ENCODE measurements at regions not wholly inside any gene's neighbourhood (a gene's known extent, or its start where the extent isn't known, plus 50 kb on each side); places are given as distances from the start of the nearest gene placed in this dataset.
"Not testable (repeated sequence)": the region's sequence is repeated elsewhere in the genome, so short reads cannot be mapped to it uniquely, and the experiment has no call there.

GRCh38 chr2:111668741-111669140, 215.3 kb downstream of the ANAPC1 start:
- H3K9me3 ChIP-seq, result no peaks in the 10 kb centered on the region
- TF ChIP-seq CTCF (IDR thresholded peaks at IDR 0.05) (no peak), POLR2A (IDR thresholded peaks at IDR 0.05) (no peak)
- DNase-seq, result no peak
- H3K36me3 ChIP-seq (ENCODE audit: low read depth, missing control alignments), result no peaks in the 10 kb centered on the region
- no peak overlapping the region for H3K27ac ChIP-seq
- intact Hi-C loops (cut with DNase I; ENCODE audit: low total_unique reads), result no loop called here
- 93 to 98% methylated on average over 5 of the region's 5 CpGs for WGBS, 2 donors
- H3K4me3 ChIP-seq, result no peak overlapping the region
- no peaks in the 10 kb centered on the region for H3K27me3 ChIP-seq
- H3K4me1 ChIP-seq, result no peaks in the 10 kb centered on the region

GRCh38 chr2:111669928-111670695, 213.9 kb downstream of the ANAPC1 start:
- no peak for DNase-seq
- Histone ChIP-seq H3K9me3 (no peaks in the 10 kb centered on the region), H3K36me3 (ENCODE audit: low read depth, missing control alignments) (no peaks in the 10 kb centered on the region), H3K4me1 (no peaks in the 10 kb centered on the region), H3K27me3 (no peaks in the 10 kb centered on the region), H3K27ac (no peak overlapping the region), H3K4me3 (no peak overlapping the region)
- WGBS, 2 donors, result 93 to 94% methylated on average over 11 of the region's 11 CpGs
- no peak for TF ChIP-seq POLR2A (IDR thresholded peaks at IDR 0.05)
- no peak for TF ChIP-seq CTCF (IDR thresholded peaks at IDR 0.05)
- intact Hi-C loops (cut with DNase I; ENCODE audit: low total_unique reads), result no loop called here

- Histone ChIP-seq H3K4me3 (no peak overlapping the region), H3K27ac (no peak overlapping the region), H3K9me3 (no peaks in the 10 kb centered on the region), H3K27me3 (no peaks in the 10 kb centered on the region), H3K36me3 (ENCODE audit: low read depth, missing control alignments) (no peaks in the 10 kb centered on the region), H3K4me1 (no peaks in the 10 kb centered on the region)
- WGBS, 2 donors, result 91 to 92% methylated on average over 6 of the region's 6 CpGs
- DNase-seq, result no peak
- no peak for TF ChIP-seq CTCF (IDR thresholded peaks at IDR 0.05)
- no peak for TF ChIP-seq POLR2A (IDR thresholded peaks at IDR 0.05)
- intact Hi-C loops (cut with DNase I; ENCODE audit: low total_unique reads), result no loop called here
Measured at GRCh38 chr2:111670776-111671175, 213.2 kb downstream of the ANAPC1 start.

GRCh38 chr2:111671426-111672150, 212.4 kb downstream of the ANAPC1 start:
- WGBS, 2 donors, result 84 to 85% methylated on average over 14 to 15 of the region's 15 CpGs
- no peak overlapping the region for H3K4me3 ChIP-seq
- DNase-seq, result no peak
- no peak overlapping the region for H3K27ac ChIP-seq
- no peaks in the 10 kb centered on the region for H3K36me3 ChIP-seq (ENCODE audit: low read depth, missing control alignments)
- H3K4me1 ChIP-seq, result no peaks in the 10 kb centered on the region
- intact Hi-C loops (cut with DNase I; ENCODE audit: low total_unique reads), result no loop called here
- no peaks in the 10 kb centered on the region for H3K27me3 ChIP-seq
- H3K9me3 ChIP-seq, result no peaks in the 10 kb centered on the region
- TF ChIP-seq POLR2A (IDR thresholded peaks at IDR 0.05) (no peak), CTCF (IDR thresholded peaks at IDR 0.05) (no peak)

GRCh38 chr2:111672641-111673040, 211.4 kb downstream of the ANAPC1 start:
- H3K4me1 ChIP-seq; H3K9me3 ChIP-seq; H3K36me3 ChIP-seq (ENCODE audit: low read depth, missing control alignments); H3K27me3 ChIP-seq; H3K27ac ChIP-seq; DNase-seq; intact Hi-C loops (cut with DNase I; ENCODE audit: low total_unique reads); H3K4me3 ChIP-seq: not testable (repeated sequence)
- WGBS, 2 donors, result 96% methylated on average over 6 to 23 of the region's 27 CpGs
